OCI-LY3 (cell line): ENCODE measurements at regions not wholly inside any gene's neighbourhood (a gene's known extent, or its start where the extent isn't known, plus 50 kb on each side); places are given as distances from the start of the nearest gene placed in this dataset.

Experiments used
- EZH2phosphoT487 ChIP-seq: fragments of 200-600 bp; shearing (Covaris generic); IDR thresholded peaks from 2 replicates; pipeline ENCODE4 v1.6.1; 2018; ENCODE audit warnings: antibody characterized with exemption, mixed run types, low read depth
- TF ChIP-seq, protein P1 (sequence below): fragments of 200-600, 300-600 bp; sonication (generic); IDR thresholded peaks from 2 replicates; pipeline ENCODE4 v1.5.1; 2014; ENCODE audit warnings: antibody characterized with exemption, low read length, low read depth

DNA sequence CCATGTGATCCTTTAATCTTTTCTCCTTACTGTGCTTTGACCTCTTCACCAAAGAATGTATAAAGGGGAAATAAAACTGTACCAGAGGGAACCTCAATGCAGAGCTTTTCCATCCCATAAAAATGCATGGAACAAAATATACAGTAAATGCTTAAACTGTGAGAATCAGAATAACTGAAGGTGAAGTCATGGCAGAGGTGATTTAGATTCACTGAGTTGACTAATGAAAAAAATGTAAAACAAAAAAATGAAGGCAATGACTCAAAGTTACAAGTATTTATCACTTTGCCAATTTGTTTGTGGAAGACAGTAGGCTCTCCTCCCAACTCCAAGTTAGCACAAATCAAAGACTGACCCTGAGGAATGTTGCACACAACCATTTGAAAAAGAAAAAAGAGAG, 1331.6 kb upstream of the SORCS1 start:
- TF ChIP-seq, protein P1, sequence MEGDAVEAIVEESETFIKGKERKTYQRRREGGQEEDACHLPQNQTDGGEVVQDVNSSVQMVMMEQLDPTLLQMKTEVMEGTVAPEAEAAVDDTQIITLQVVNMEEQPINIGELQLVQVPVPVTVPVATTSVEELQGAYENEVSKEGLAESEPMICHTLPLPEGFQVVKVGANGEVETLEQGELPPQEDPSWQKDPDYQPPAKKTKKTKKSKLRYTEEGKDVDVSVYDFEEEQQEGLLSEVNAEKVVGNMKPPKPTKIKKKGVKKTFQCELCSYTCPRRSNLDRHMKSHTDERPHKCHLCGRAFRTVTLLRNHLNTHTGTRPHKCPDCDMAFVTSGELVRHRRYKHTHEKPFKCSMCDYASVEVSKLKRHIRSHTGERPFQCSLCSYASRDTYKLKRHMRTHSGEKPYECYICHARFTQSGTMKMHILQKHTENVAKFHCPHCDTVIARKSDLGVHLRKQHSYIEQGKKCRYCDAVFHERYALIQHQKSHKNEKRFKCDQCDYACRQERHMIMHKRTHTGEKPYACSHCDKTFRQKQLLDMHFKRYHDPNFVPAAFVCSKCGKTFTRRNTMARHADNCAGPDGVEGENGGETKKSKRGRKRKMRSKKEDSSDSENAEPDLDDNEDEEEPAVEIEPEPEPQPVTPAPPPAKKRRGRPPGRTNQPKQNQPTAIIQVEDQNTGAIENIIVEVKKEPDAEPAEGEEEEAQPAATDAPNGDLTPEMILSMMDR = no peak
- no peak for TF ChIP-seq EZH2phosphoT487
